HG03196 (cell line): ENCODE measurements at regions not wholly inside any gene's neighbourhood (a gene's known extent, or its start where the extent isn't known, plus 50 kb on each side); places are given as distances from the start of the nearest gene placed in this dataset.
"Not testable (repeated sequence)": the region's sequence is repeated elsewhere in the genome, so short reads cannot be mapped to it uniquely, and the experiment has no call there.

Experiments used
- ATAC-seq: cut with Tn5 transposase; IDR thresholded peaks from one replicate; pipeline ENCODE4 v1.9.1; 2021; ENCODE audit not compliant: unreplicated experiment

- ATAC-seq: no peak
These were observed 462.6 kb upstream of the RUNX1 start for GRCh38 chr21:35511696-35512162.

GRCh38 chr21:35510957-35511695, 462.0 kb upstream of the RUNX1 start:
- no peak for ATAC-seq

- no peak for ATAC-seq
These were observed 461.2 kb upstream of the RUNX1 start for GRCh38 chr21:35510294-35510693.

GRCh38 chr21:35509001-35509704, 460.1 kb upstream of the RUNX1 start:
- no peak for ATAC-seq

- ATAC-seq: no peak
These were observed 459.2 kb upstream of the RUNX1 start for GRCh38 chr21:35508139-35508888.

GRCh38 chr21:35507181-35507759, 458.2 kb upstream of the RUNX1 start:
- no peak for ATAC-seq

- ATAC-seq: no peak
These were observed 457.7 kb upstream of the RUNX1 start for GRCh38 chr21:35506771-35507170.

- ATAC-seq: no peak
These were observed 457.2 kb upstream of the RUNX1 start for GRCh38 chr21:35506352-35506751.

- no peak for ATAC-seq
These were observed 455.9 kb upstream of the RUNX1 start for GRCh38 chr21:35504951-35505466.

GRCh38 chr21:35504277-35504676, 455.2 kb upstream of the RUNX1 start:
- no peak for ATAC-seq

- ATAC-seq: no peak
These were observed 454.6 kb upstream of the RUNX1 start for GRCh38 chr21:35503671-35504070.

- no peak for ATAC-seq
These were observed 453.7 kb upstream of the RUNX1 start for GRCh38 chr21:35502821-35503220.

GRCh38 chr21:35497522-35497921, 448.4 kb upstream of the RUNX1 start:
- ATAC-seq: not testable (repeated sequence)

GRCh38 chr21:35491920-35492678, 443.0 kb upstream of the RUNX1 start:
- ATAC-seq: no peak

GRCh38 chr21:35491114-35491513, 442.0 kb upstream of the RUNX1 start:
- no peak for ATAC-seq

- ATAC-seq: no peak
These were observed 440.4 kb upstream of the RUNX1 start for GRCh38 chr21:35489389-35489980.

GRCh38 chr21:35488946-35489345, 439.8 kb upstream of the RUNX1 start:
- no peak for ATAC-seq

GRCh38 chr21:35485364-35485763, 436.3 kb upstream of the RUNX1 start:
- no peak for ATAC-seq

- ATAC-seq: no peak
These were observed 435.7 kb upstream of the RUNX1 start for GRCh38 chr21:35484851-35485250.

GRCh38 chr21:35484032-35484431, 434.9 kb upstream of the RUNX1 start:
- ATAC-seq: no peak
